ENCODE measurements at regions not wholly inside any gene's neighbourhood (a gene's known extent, or its start where the extent isn't known, plus 50 kb on each side); places are given as distances from the start of the nearest gene placed in this dataset.
"Not testable (repeated sequence)": the region's sequence is repeated elsewhere in the genome, so short reads cannot be mapped to it uniquely, and the experiment has no call there.

DNA sequence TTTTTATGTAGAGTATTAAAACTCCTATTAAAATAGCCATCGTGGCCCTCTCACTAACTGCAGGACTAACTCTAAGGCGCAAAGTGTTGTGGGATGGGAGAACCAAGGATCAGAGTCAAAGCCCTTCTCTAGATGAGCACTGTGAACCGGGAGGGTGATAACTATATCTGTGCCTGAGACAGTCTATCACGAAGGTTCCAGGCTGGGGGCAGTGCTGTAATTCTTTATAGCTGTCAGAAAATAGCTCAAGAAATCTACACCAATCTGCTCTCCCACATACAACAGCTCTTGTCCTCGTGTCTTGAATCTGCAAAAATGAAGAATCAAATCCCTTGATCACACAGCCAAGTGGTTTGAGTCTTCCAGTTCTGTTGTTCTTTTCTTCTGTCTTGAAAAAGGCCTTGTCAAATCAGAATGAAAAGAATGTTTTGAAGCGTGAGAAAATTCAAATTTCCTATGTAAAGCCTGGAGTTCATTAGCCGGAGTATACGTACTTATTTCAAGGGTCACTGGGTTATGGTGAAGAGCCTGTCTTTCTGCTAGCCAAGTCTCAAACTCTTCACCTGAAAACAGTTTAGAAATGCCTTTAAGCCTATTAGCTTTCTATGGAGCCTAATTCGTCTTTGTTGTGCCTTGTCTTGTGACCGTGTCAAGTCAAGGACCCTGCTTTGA, 185.3 kb upstream of the NECTIN3 start:
- no peaks in the 10 kb centered on the region for H4K20me1 ChIP-seq (ENCODE audit: insufficient read depth, poor library complexity, severe bottlenecking)
- H3K27ac ChIP-seq, result no peak overlapping the region
- 86% methylated on average over 10 of the region's 10 CpGs for WGBS (ENCODE audit: low lambda C conversion rate, missing lambda C conversion rate)
- H3K9me3 ChIP-seq (ENCODE audit: low read depth), result no peaks in the 10 kb centered on the region
- H3K36me3 ChIP-seq (replicated peaks; ENCODE audit: insufficient read depth, low read depth), result no peaks in the 10 kb centered on the region
- H3K27me3 ChIP-seq, result no peaks in the 10 kb centered on the region
- H2AFZ ChIP-seq, result no peak overlapping the region
- no peaks in the 10 kb centered on the region for H3K4me1 ChIP-seq (ENCODE audit: insufficient read depth)
- TF ChIP-seq EZH2phosphoT487 (IDR thresholded peaks at IDR 0.05; ENCODE audit: low read depth, severe bottlenecking, unreplicated experiment) (no peak), CTCF (IDR thresholded peaks at IDR 0.05; ENCODE audit: poor library complexity) (no peak), EZH2 (IDR thresholded peaks at IDR 0.05; ENCODE audit: borderline replicate concordance) (no peak)
- H3K9me2 ChIP-seq (replicated peaks; ENCODE audit: insufficient read depth), result no peaks in the 10 kb centered on the region
- H3K4me3 ChIP-seq, result no peak overlapping the region
- no peak overlapping the region for H3K4me2 ChIP-seq
- H3K79me2 ChIP-seq, result peaks cover 8% of the 10 kb centered on the region
- DNase-seq (ENCODE audit: low spot score), result no peak

GRCh38 chr3:110887176-110887575, 184.4 kb upstream of the NECTIN3 start:
- H3K27ac ChIP-seq, result no peak overlapping the region
- no peak overlapping the region for H2AFZ ChIP-seq
- no peaks in the 10 kb centered on the region for H3K27me3 ChIP-seq
- H3K4me2 ChIP-seq, result no peak overlapping the region
- no peaks in the 10 kb centered on the region for H3K36me3 ChIP-seq (replicated peaks; ENCODE audit: insufficient read depth, low read depth)
- H3K4me3 ChIP-seq, result no peak overlapping the region
- no peak for TF ChIP-seq EZH2 (IDR thresholded peaks at IDR 0.05; ENCODE audit: borderline replicate concordance)
- TF ChIP-seq EZH2phosphoT487 (IDR thresholded peaks at IDR 0.05; ENCODE audit: low read depth, severe bottlenecking, unreplicated experiment), result no peak
- no peak for TF ChIP-seq CTCF (IDR thresholded peaks at IDR 0.05; ENCODE audit: poor library complexity)
- H3K9me2 ChIP-seq (replicated peaks; ENCODE audit: insufficient read depth), result no peaks in the 10 kb centered on the region
- H4K20me1 ChIP-seq (ENCODE audit: insufficient read depth, poor library complexity, severe bottlenecking), result no peaks in the 10 kb centered on the region
- no peak for DNase-seq (ENCODE audit: low spot score)
- H3K9me3 ChIP-seq (ENCODE audit: low read depth), result no peaks in the 10 kb centered on the region
- H3K79me2 ChIP-seq, result peaks cover 8% of the 10 kb centered on the region
- no peaks in the 10 kb centered on the region for H3K4me1 ChIP-seq (ENCODE audit: insufficient read depth)
- WGBS (ENCODE audit: low lambda C conversion rate, missing lambda C conversion rate), result 63% methylated on average over 1 of the region's 1 CpG

- H2AFZ ChIP-seq; H3K27me3 ChIP-seq; H4K20me1 ChIP-seq (ENCODE audit: insufficient read depth, poor library complexity, severe bottlenecking); H3K27ac ChIP-seq; H3K9me3 ChIP-seq (ENCODE audit: low read depth); H3K9me2 ChIP-seq (replicated peaks; ENCODE audit: insufficient read depth); H3K4me3 ChIP-seq; DNase-seq (ENCODE audit: low spot score); H3K4me2 ChIP-seq; H3K4me1 ChIP-seq (ENCODE audit: insufficient read depth); H3K36me3 ChIP-seq (replicated peaks; ENCODE audit: insufficient read depth, low read depth): not testable (repeated sequence)
- WGBS (ENCODE audit: low lambda C conversion rate, missing lambda C conversion rate), result 81% methylated on average over 30 of the region's 33 CpGs
- peaks cover 17% of the 10 kb centered on the region for H3K79me2 ChIP-seq
These were observed 182.8 kb upstream of the NECTIN3 start for GRCh38 chr3:110888625-110889375.

- H3K9me2 ChIP-seq (replicated peaks; ENCODE audit: insufficient read depth); H3K4me2 ChIP-seq; H2AFZ ChIP-seq; H3K36me3 ChIP-seq (replicated peaks; ENCODE audit: insufficient read depth, low read depth); H3K4me1 ChIP-seq (ENCODE audit: insufficient read depth); H4K20me1 ChIP-seq (ENCODE audit: insufficient read depth, poor library complexity, severe bottlenecking); DNase-seq (ENCODE audit: low spot score); H3K27me3 ChIP-seq; H3K27ac ChIP-seq; H3K9me3 ChIP-seq (ENCODE audit: low read depth); H3K4me3 ChIP-seq: not testable (repeated sequence)
- 75% methylated on average over 1 of the region's 3 CpGs for WGBS (ENCODE audit: low lambda C conversion rate, missing lambda C conversion rate)
- peaks cover 19% of the 10 kb centered on the region for H3K79me2 ChIP-seq
These were observed 182.3 kb upstream of the NECTIN3 start for GRCh38 chr3:110889376-110889699.
